ENCODE measurements at regions not wholly inside any gene's neighbourhood (a gene's known extent, or its start where the extent isn't known, plus 50 kb on each side); places are given as distances from the start of the nearest gene placed in this dataset.

DNA sequence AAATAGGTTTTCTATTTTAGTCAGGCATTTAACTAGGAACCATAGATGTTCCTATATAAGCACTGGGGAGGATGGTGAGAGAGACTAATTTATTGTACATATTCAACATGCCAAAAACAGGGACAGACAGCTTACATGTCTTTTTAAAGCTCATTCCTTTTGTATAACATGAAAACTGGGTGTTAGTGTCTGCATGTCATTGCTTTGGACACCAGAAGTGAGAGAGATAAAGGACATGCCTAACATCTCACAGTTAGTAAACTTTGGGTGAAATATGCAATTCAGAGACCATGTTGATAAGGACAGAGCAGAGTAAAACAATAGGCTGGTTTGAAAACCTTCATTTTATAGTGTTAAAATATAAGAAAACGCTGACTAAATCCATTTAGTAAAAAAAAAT lies 860.0 kb upstream of the LCORL start:
- TF ChIP-seq, protein P1, sequence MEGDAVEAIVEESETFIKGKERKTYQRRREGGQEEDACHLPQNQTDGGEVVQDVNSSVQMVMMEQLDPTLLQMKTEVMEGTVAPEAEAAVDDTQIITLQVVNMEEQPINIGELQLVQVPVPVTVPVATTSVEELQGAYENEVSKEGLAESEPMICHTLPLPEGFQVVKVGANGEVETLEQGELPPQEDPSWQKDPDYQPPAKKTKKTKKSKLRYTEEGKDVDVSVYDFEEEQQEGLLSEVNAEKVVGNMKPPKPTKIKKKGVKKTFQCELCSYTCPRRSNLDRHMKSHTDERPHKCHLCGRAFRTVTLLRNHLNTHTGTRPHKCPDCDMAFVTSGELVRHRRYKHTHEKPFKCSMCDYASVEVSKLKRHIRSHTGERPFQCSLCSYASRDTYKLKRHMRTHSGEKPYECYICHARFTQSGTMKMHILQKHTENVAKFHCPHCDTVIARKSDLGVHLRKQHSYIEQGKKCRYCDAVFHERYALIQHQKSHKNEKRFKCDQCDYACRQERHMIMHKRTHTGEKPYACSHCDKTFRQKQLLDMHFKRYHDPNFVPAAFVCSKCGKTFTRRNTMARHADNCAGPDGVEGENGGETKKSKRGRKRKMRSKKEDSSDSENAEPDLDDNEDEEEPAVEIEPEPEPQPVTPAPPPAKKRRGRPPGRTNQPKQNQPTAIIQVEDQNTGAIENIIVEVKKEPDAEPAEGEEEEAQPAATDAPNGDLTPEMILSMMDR (conservative IDR thresholded peaks at IDR 0.05; ENCODE audit: low read depth, low read length) = no peak
- H3K4me3 ChIP-seq (ENCODE audit: low read depth, low read length) = no peak overlapping the region

DNA sequence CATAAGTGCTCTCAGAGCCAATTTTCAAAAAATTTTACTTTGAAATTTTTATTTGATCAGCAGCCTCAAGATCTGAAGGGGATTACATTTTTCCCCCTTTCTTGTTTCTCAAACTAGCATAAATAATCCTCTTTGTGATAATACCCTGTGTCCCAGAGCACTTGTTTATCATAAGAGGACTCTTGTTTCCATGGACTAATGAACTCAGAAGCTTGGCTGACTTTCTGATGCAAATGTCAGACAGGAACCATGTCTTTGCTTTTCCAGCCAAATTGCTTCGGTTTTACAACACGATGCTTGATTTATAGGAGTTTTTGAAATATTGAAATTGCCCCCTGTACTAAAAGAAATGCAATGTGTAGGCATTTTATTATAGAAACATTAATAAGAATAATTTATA lies 859.3 kb upstream of the LCORL start:
- no peak overlapping the region for H3K4me3 ChIP-seq (ENCODE audit: low read depth, low read length)
- no peak for DNase-seq (ENCODE audit: low read depth)
- TF ChIP-seq, protein P1 (conservative IDR thresholded peaks at IDR 0.05; ENCODE audit: low read depth, low read length) = no peak

More for the DNA sequence above, 860.0 kb upstream of the LCORL start:
- DNase-seq (ENCODE audit: low read depth) = no peak

DNA sequence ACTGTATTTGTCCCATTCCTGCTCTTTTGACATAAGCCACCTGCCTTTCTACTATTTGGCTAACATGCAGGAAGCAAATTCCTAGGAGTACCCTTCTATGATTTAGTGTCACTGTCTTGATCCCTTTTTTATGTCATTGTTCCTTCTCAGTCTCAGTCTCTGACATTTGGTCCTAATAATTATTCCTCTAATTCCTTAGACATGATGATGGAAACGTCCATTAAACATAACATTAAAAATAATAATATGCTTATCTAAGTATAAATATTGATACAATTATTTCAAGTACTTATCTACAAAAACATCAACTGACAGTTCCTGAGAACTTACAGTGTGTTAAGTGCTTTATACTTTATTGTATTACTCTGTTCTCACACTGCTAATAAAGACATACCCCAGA lies 857.0 kb upstream of the LCORL start:
- no peak overlapping the region for H3K4me3 ChIP-seq (ENCODE audit: low read depth, low read length)
- no peak for DNase-seq (ENCODE audit: low read depth)
- TF ChIP-seq, protein P1 (conservative IDR thresholded peaks at IDR 0.05; ENCODE audit: low read depth, low read length) = no peak

DNA sequence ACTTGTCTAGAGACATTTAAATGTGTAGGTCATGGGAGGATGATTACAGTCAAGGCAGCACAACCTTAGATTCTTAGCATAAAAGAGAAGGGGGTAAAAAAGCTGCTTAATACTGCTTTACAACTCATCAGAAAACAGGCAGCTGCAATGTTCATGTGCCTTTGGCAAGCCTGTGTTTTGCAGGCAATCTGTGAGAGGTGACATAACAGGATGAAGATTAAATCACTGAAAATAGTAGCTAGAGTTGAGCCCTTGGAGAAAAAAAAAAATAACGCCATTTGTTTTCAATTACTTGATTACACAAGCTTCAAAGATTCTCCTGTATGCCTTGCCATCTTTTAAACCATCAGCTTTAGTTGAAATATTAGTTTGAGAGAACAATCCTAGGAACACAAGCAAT lies 847.6 kb upstream of the LCORL start:
- TF ChIP-seq, protein P1 (conservative IDR thresholded peaks at IDR 0.05; ENCODE audit: low read depth, low read length) = no peak
- DNase-seq (ENCODE audit: low read depth) = no peak
- H3K4me3 ChIP-seq (ENCODE audit: low read depth, low read length) = no peak overlapping the region

DNA sequence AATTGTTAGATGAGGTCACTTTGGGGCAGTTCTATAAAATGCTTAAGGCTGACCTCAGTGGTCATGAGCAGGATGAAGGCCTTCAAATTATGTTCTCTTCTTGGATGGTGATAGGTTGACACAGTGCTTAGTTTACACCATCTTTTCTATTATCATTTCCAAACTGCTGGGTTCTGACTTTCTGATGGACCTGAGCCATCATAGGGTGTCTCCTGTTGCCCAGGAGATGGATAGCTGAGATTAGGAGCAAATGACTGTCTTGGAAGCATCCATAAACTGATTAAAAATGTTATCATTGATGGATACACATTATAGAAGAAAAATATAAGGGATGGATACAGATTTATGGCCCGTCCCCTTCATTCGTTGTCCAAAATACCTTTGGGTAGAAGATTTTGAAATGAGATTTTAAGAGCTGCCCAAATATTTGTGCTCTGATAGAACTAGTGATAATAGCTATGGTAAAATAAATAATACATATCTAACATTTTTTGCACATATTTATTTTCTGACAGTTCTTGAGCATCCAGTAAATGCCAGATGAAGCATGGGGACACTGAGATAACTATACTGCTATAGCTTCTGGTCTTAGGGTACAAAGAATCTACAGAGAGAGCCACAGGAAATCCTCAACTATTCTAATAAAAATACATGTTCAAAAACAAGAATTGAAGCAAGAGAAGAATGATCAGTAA lies 839.4 kb upstream of the LCORL start:
- H3K4me3 ChIP-seq (ENCODE audit: low read depth, low read length) = no peak overlapping the region
- TF ChIP-seq, protein P1 (conservative IDR thresholded peaks at IDR 0.05; ENCODE audit: low read depth, low read length) = no peak
- DNase-seq (ENCODE audit: low read depth) = no peak

DNA sequence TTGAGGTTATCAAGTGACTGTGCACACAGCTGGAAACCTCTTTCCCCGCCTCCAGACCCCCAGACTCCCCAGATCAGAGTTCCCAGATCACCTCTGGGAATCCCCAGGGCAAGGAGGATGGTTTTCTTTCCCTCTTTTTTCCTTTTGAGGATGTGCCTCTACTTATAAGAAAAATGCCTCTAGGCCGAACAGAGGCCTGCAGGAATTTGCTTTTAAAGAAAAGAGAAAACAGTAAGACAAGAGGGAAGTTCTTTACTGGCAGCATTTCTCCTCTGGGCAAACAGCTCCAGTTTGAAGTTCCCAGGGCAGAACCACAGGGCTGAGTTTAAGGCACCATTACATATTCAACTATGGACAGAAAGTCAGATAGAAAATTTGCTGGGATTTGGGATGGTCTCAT lies 837.9 kb upstream of the LCORL start:
- TF ChIP-seq, protein P1 (conservative IDR thresholded peaks at IDR 0.05; ENCODE audit: low read depth, low read length) = no peak
- no peak overlapping the region for H3K4me3 ChIP-seq (ENCODE audit: low read depth, low read length)
- no peak for DNase-seq (ENCODE audit: low read depth)

DNA sequence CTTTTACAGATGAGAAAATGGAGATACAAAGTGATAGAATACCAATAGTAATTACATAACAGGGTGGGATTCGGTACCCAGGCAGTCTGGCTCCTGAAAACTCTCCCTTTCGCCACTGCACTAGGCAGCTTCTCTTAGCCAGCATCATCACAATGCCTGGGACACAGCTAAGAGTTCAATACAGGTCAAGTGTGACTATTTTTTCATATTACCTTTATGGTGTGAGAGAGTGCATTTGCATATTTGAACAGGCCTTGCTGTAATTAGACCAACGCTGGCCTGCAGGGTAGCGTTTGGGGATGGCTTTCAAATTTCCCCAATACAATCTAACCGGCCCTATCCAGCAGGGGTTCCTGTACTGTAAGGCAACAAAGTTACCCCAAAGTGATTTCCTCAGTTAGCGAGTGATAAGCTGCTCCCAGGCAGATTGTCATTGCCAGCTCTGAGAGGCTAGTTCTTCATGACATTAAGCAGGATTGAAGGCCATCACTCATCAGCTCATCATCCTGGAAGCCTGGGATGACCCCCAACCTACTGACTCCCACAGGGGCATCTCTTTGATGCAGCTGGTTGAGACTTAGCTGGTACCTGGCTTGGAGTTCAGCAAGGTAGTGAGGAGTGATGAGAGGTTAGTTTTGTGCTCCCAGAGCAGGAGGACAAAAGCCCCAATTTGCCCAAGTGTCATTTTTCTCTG lies 836.8 kb upstream of the LCORL start:
- TF ChIP-seq, protein P1 (conservative IDR thresholded peaks at IDR 0.05; ENCODE audit: low read depth, low read length) = no peak
- DNase-seq (ENCODE audit: low read depth) = no peak
- no peak overlapping the region for H3K4me3 ChIP-seq (ENCODE audit: low read depth, low read length)

Data from choroid plexus epithelial cell (primary cell).